ENCODE measurements at regions not wholly inside any gene's neighbourhood (a gene's known extent, or its start where the extent isn't known, plus 50 kb on each side); places are given as distances from the start of the nearest gene placed in this dataset.

DNA sequence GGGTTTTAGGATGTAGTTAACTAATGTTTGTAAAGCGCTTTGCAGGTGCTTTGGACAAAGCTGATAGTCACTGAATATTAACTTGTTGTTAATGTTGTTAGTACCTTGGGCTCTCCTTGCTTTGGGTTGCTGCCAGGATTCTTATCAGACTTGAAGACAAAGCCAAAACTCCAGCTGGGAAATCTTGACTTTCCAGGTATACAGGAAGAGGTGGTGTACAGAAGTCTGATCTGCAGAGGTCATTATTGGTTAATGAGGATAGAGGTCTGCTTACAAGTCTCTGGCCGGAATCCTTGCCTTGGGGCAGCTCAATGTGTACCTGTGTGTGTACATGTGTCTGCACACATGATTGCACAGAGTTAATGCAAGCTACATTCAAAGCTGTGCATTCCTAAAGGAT is 96.0 kb upstream of the POU3F1 start:
- DNase-seq (ENCODE audit: extremely low read depth, low read depth): no peak

DNA sequence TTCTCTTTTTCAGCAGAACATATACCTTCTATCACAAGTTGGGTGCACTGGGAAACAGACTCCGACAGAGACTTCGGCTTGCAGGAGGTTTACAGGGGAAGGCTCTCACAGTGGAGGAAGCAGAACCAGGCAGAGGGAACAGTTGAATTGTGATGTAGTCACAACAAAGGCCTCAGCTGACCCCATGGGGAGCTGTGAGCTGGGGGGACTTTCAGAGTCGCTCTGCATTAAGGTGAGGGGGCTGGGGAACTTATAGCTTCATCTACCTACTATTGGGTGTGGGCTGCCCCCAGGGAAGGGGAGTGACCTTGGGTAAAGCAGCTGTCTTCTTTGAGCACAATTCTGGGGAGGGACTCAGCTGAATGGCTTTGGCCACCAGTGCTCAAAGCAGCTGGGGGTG is 94.9 kb upstream of the POU3F1 start:
- no peak for DNase-seq (ENCODE audit: extremely low read depth, low read depth)
- TF ChIP-seq, protein P1, sequence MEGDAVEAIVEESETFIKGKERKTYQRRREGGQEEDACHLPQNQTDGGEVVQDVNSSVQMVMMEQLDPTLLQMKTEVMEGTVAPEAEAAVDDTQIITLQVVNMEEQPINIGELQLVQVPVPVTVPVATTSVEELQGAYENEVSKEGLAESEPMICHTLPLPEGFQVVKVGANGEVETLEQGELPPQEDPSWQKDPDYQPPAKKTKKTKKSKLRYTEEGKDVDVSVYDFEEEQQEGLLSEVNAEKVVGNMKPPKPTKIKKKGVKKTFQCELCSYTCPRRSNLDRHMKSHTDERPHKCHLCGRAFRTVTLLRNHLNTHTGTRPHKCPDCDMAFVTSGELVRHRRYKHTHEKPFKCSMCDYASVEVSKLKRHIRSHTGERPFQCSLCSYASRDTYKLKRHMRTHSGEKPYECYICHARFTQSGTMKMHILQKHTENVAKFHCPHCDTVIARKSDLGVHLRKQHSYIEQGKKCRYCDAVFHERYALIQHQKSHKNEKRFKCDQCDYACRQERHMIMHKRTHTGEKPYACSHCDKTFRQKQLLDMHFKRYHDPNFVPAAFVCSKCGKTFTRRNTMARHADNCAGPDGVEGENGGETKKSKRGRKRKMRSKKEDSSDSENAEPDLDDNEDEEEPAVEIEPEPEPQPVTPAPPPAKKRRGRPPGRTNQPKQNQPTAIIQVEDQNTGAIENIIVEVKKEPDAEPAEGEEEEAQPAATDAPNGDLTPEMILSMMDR (IDR thresholded peaks at IDR 0.05; ENCODE audit: low read depth, low read length): no peak

More for the DNA sequence above, 96.0 kb upstream of the POU3F1 start:
- TF ChIP-seq, protein P1 (IDR thresholded peaks at IDR 0.05; ENCODE audit: low read depth, low read length): no peak

DNA sequence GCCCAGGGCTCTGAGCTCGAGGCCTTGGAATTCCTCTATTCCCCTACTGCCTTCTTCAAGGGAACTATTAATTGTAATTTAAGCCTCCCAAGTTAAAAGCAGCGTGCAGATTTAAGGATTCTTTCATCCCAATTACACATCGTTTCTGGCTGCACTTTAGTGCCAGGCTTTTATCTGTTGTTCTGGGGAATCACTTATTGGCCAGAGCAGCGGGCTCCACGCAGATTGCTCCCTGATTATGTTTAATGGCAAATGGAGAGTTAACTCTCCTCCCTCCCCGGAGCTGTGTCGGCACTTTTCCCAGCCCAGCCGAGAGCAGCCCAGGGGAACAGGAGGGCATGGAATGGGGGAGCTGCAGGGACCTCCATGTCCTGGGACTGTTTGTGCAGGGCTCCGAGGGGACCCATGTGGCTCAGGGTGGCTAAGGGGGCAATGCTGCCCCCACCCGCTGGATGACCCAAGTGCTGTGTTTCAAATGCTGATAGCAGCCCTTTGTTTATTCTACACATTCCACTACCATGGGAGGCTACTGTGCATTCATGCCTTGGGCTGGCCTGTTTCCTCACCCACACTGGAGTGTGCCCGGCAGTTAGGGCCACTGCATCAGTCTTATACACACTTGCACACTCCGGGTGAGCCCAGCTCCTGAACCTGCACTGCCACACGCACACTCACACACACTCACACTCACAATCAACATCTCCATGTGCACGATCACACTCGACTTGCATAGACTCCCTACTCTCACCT is 93.3 kb upstream of the POU3F1 start:
- DNase-seq (ENCODE audit: extremely low read depth, low read depth): no peak
- TF ChIP-seq, protein P1 (IDR thresholded peaks at IDR 0.05; ENCODE audit: low read depth, low read length): no peak

DNA sequence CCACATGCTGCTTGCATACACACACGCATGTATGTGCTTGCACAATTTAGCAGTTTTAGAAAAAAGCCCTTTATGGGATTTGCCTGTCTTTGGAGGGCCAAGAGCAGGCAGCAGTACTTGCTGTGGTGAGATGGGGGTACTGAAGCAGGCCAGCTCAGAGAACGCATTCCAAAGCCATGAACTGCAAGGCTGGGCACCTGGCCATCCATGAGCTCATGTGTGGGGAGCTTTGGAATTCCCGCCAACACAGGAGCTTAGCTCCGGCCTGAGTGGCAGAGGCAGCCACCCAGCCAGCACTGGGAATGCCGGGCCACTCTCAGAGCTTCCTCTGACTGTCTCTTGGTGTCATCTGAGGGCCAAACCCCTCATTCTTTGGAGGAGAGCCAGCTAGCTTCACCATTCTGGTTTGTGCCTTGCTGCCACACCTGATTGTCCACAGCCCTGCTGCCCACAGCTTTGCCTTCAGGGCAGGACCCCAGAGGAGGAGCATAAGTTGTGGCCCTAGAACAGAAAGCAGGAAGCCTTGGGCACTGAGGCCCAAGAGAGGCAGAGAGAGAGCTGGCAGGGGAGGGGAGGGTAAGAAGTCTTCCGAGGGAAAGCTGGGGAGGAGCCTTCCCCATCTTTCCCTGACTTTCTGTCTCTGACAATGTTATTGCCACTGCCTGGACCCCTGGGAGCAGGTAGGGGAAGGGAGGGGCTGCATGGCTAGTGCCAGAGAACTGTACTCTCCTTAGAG is 92.1 kb upstream of the POU3F1 start:
- TF ChIP-seq, protein P1 (IDR thresholded peaks at IDR 0.05; ENCODE audit: low read depth, low read length): peak; percentile 6; the same call in 1 of the 2 replicates

DNA sequence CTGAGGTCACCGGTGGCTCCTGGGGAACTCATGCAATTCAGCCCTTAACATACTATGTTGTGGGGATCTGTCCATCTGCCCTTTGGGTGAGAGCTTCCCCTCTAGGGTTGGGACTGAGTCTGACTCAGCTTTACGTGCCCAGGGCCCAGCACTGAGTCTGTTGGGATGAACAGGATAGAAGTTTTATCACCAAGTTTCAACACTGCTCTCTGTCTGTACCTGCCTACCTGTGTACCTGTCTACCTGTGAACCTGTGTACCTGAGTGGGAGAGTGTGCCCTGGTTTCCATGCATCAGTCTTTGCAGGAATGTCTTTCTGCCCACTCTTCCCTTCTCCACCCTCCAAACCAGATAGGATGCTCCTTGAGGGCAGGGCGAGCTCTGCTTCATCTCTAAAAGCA is 90.6 kb upstream of the POU3F1 start:
- DNase-seq (ENCODE audit: extremely low read depth, low read depth): no peak
- TF ChIP-seq, protein P1 (IDR thresholded peaks at IDR 0.05; ENCODE audit: low read depth, low read length): no peak

More for the DNA sequence above, 92.1 kb upstream of the POU3F1 start:
- peak; percentile 89 for DNase-seq (ENCODE audit: extremely low read depth, low read depth)

DNA sequence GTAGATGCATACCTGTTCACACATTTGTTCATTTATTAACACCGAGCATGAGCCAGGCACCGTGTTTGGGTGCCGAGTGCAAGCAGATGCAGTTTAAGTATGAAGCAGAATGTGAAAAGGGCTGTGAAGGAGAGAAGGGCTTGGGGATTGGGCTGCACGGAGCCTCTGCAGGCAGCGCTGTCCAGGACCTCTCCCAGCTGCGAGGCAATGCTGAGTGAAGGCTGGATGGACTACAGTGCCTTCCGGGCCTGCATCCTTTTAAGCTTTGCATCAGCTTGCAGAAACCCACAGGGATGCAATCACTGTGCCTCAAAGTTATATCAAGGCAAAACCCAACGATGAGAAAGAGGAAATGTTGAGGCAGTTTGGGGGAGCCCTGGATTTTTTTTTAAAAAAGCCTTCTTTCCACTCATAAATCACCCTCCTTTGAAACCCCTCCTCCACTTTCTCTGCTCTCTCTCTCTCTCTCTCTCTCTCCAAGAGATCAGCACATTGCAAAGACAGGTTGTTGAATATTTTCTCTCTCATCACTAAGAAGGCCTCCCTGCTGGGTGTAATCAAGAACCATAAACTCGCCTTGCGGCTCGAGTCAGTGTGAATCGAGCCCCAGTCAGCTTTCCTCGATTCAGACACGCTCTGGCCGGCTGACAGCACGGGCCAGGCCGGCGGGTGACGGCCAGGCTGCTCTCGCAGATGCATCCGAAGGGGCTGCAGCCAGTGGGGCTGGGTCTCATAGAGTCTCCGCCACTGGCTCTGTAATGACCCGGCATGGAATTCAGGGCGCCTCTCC is 89.2 kb upstream of the POU3F1 start:
- no peak for DNase-seq (ENCODE audit: extremely low read depth, low read depth)
- TF ChIP-seq, protein P1 (IDR thresholded peaks at IDR 0.05; ENCODE audit: low read depth, low read length): no peak

All from AG09319 (cell line).